Hematopoietic multipotent progenitor cell treated with erythropoietin and hydrocortisone succinate and interleukin-3 and kit ligand, for 6 days (in vitro differentiated cells): ENCODE measurements at regions not wholly inside any gene's neighbourhood (a gene's known extent, or its start where the extent isn't known, plus 50 kb on each side); places are given as distances from the start of the nearest gene placed in this dataset.

Source experiments
- DNase-seq: peaks from one replicate; pipeline ENCODE4 v3.0.0-alpha.2; 2015

GRCh38 chr11:119806064-119806915, 77.3 kb upstream of the NECTIN1 start:
- no peak for DNase-seq

GRCh38 chr11:119805663-119806062, 76.7 kb upstream of the NECTIN1 start:
- DNase-seq: no peak

GRCh38 chr11:119804698-119805097, 75.7 kb upstream of the NECTIN1 start:
- DNase-seq: no peak

GRCh38 chr11:119803726-119804294, 74.8 kb upstream of the NECTIN1 start:
- DNase-seq: no peak

GRCh38 chr11:119803139-119803538, 74.1 kb upstream of the NECTIN1 start:
- no peak for DNase-seq

GRCh38 chr11:119802670-119803069, 73.7 kb upstream of the NECTIN1 start:
- DNase-seq: no peak

- DNase-seq: no peak
Measured at GRCh38 chr11:119800619-119801018, 71.6 kb upstream of the NECTIN1 start.

- DNase-seq: no peak
Measured at GRCh38 chr11:119800171-119800570, 71.2 kb upstream of the NECTIN1 start.

GRCh38 chr11:119798656-119799055, 69.7 kb upstream of the NECTIN1 start:
- no peak for DNase-seq

GRCh38 chr11:119797736-119798135, 68.7 kb upstream of the NECTIN1 start:
- no peak for DNase-seq

- no peak for DNase-seq
Measured at GRCh38 chr11:119797123-119797611, 68.2 kb upstream of the NECTIN1 start.

GRCh38 chr11:119796363-119797060, 67.5 kb upstream of the NECTIN1 start:
- DNase-seq: no peak

GRCh38 chr11:119795690-119796089, 66.7 kb upstream of the NECTIN1 start:
- DNase-seq: no peak

- DNase-seq: no peak
Measured at GRCh38 chr11:119795231-119795630, 66.2 kb upstream of the NECTIN1 start.

- DNase-seq: no peak
Measured at GRCh38 chr11:119794756-119795155, 65.8 kb upstream of the NECTIN1 start.

- no peak for DNase-seq
Measured at GRCh38 chr11:119794141-119794665, 65.2 kb upstream of the NECTIN1 start.

- no peak for DNase-seq
Measured at GRCh38 chr11:119793335-119793984, 64.5 kb upstream of the NECTIN1 start.

GRCh38 chr11:119791701-119792151, 62.7 kb upstream of the NECTIN1 start:
- DNase-seq: no peak

GRCh38 chr11:119791047-119791446, 62.0 kb upstream of the NECTIN1 start:
- no peak for DNase-seq

GRCh38 chr11:119790476-119790875, 61.5 kb upstream of the NECTIN1 start:
- DNase-seq: no peak

GRCh38 chr11:119789766-119790407, 60.9 kb upstream of the NECTIN1 start:
- peak; percentile 49 for DNase-seq

- peak; percentile 49 for DNase-seq
Measured at GRCh38 chr11:119788911-119789560, 60.0 kb upstream of the NECTIN1 start.
